Lower leg skin (tissue), 3 donors: ENCODE measurements at regions not wholly inside any gene's neighbourhood (a gene's known extent, or its start where the extent isn't known, plus 50 kb on each side); places are given as distances from the start of the nearest gene placed in this dataset.

Source experiments
- CTCF ChIP-seq, 3 donors: fragments of 450-650 bp; IDR thresholded peaks; one replicate each; pipeline ENCODE4 v1.5.1; 2016; ENCODE audit warnings: antibody characterized with exemption in 3 of 3, mild to moderate bottlenecking in 3 of 3, moderate library complexity in 2 of 3
- POLR2A ChIP-seq, 2 donors: fragments of 450-650 bp; IDR thresholded peaks; one replicate each; pipeline ENCODE4 v1.6.1; 2016 to 2017; ENCODE audit warnings: antibody characterized with exemption in 2 of 2, mild to moderate bottlenecking in 1 of 2, moderate library complexity in 1 of 2

GRCh38 chr18:47691611-47692010 is 238.8 kb downstream of the SMAD2 start:
- no peak for TF ChIP-seq POLR2A (IDR thresholded peaks at IDR 0.05)
- no peak for TF ChIP-seq CTCF (IDR thresholded peaks at IDR 0.05)
